Astrocyte (in vitro differentiated cells and primary cell): ENCODE measurements at regions not wholly inside any gene's neighbourhood (a gene's known extent, or its start where the extent isn't known, plus 50 kb on each side); places are given as distances from the start of the nearest gene placed in this dataset.
A peak's percentile ranks its signal among the peaks of the same experiment; 100 is the strongest.

Experiments used
- DNase-seq: peaks from one replicate; pipeline ENCODE4 v3.0.0-alpha.2; 2010; ENCODE audit warnings: low read depth
- FAIRE-seq: peaks from 2 replicates; lab custom pipeline; 2011; peaks lifted over from hg19 to GRCh38; lab: Jason Lieb, UNC
- H2AFZ ChIP-seq: 2 replicates; pipeline ENCODE4 v1.6.0; 2012; ENCODE audit warnings: low read depth, low read length, inconsistent platforms
- H3K27ac ChIP-seq: 2 replicates; pipeline ENCODE4 v1.5.1; 2011; ENCODE audit warnings: low read depth, low read length, inconsistent platforms
- H3K27me3 ChIP-seq: 2 replicates; pipeline ENCODE4 v1.6.0; 2011; ENCODE audit warnings: low read length, inconsistent platforms; ENCODE audit not compliant: insufficient read depth
- H3K36me3 ChIP-seq: 2 replicates; pipeline ENCODE4 v1.5.1; 2011; ENCODE audit warnings: low read length, inconsistent platforms; ENCODE audit not compliant: insufficient read depth
- H3K4me1 ChIP-seq: 2 replicates; pipeline ENCODE4 v1.5.1; 2011; ENCODE audit warnings: low read length, inconsistent platforms; ENCODE audit not compliant: insufficient read depth
- H3K4me2 ChIP-seq: 2 replicates; pipeline ENCODE4 v1.6.0; 2012; ENCODE audit warnings: low read length, inconsistent platforms
- H3K4me3 ChIP-seq: 2 replicates; pipeline ENCODE4 v1.5.1; 2011; ENCODE audit warnings: low read depth, mild to moderate bottlenecking, low read length, inconsistent platforms; ENCODE audit not compliant: insufficient read depth
- H3K79me2 ChIP-seq: 2 replicates; pipeline ENCODE4 v1.6.0; 2012; ENCODE audit warnings: mild to moderate bottlenecking, low read length, inconsistent platforms; ENCODE audit not compliant: insufficient read depth
- H3K9ac ChIP-seq: 2 replicates; pipeline ENCODE4 v1.6.0; 2012; ENCODE audit warnings: mild to moderate bottlenecking, low read length, inconsistent platforms
- H3K9me3 ChIP-seq: 2 replicates; pipeline ENCODE4 v1.5.1; 2012; ENCODE audit warnings: low read depth, mild to moderate bottlenecking, low read length, inconsistent platforms; ENCODE audit not compliant: insufficient read depth
- H4K20me1 ChIP-seq: 2 replicates; pipeline ENCODE4 v1.6.0; 2012; ENCODE audit warnings: low read length, inconsistent platforms; ENCODE audit not compliant: insufficient read depth
- H3K27ac Mint-ChIP-seq: one replicate; pipeline ENCODE4 v1.8.0; 2021; ENCODE audit warnings: mild to moderate bottlenecking, mixed read lengths; ENCODE audit not compliant: unreplicated experiment
- H3K27me3 Mint-ChIP-seq: one replicate; pipeline ENCODE4 v1.8.0; 2021; ENCODE audit warnings: low read depth, mixed read lengths; ENCODE audit not compliant: unreplicated experiment
- H3K36me3 Mint-ChIP-seq: one replicate; pipeline ENCODE4 v1.8.0; 2021; ENCODE audit warnings: low read depth, mixed read lengths; ENCODE audit not compliant: unreplicated experiment
- H3K4me1 Mint-ChIP-seq: one replicate; pipeline ENCODE4 v1.8.0; 2021; ENCODE audit warnings: low read depth, mixed read lengths; ENCODE audit not compliant: unreplicated experiment
- H3K4me3 Mint-ChIP-seq: one replicate; pipeline ENCODE4 v1.8.0; 2021; ENCODE audit warnings: mild to moderate bottlenecking, moderate library complexity, mixed read lengths; ENCODE audit not compliant: unreplicated experiment
- H3K9me3 Mint-ChIP-seq: one replicate; pipeline ENCODE4 v1.8.0; 2021; ENCODE audit warnings: mild to moderate bottlenecking, mixed read lengths; ENCODE audit not compliant: unreplicated experiment
- EZH2 ChIP-seq: IDR thresholded peaks from 2 replicates; pipeline ENCODE4 v1.6.1; 2012; ENCODE audit warnings: mild to moderate bottlenecking, low read length, inconsistent platforms; ENCODE audit not compliant: insufficient read depth
- TF ChIP-seq, protein P1 (sequence below): IDR thresholded peaks from 2 replicates; pipeline ENCODE4 v1.5.1; 2011; ENCODE audit warnings: low read depth, mild to moderate bottlenecking, inconsistent platforms, low read length, moderate library complexity; ENCODE audit not compliant: insufficient read depth

DNA sequence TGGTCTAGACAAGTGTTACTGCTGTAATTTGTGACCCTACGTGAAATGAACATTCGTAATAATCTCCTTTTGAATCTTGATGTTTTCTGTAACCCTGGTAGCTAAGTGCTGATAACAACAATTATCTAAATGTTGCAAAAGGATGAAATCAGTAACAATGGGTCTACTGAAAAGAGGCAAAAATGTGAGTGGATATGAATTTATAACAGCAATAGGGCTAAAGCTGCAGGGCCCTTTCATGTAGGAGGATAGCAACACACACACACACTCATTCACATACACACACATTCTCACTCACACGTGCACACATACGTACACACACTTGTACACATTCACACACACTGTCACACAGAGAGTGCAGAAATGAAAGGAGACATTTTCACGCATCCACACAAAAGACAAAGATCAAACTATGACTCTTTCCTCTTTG is 200.8 kb upstream of the NEBL start:
- Histone ChIP-seq H3K36me3 (no peaks in the 10 kb centered on the region), H4K20me1 (no peaks in the 10 kb centered on the region), H3K27me3 (no peaks in the 10 kb centered on the region), H3K27ac (no peak overlapping the region), H3K4me3 (no peak overlapping the region), H3K4me1 (peaks cover 22% of the 10 kb centered on the region), H3K9me3 (no peaks in the 10 kb centered on the region), H3K79me2 (no peaks in the 10 kb centered on the region), H2AFZ (no peak overlapping the region), H3K4me2 (no peak overlapping the region), H3K9ac (no peak overlapping the region)
- FAIRE-seq = no peak
- TF ChIP-seq, protein P1, sequence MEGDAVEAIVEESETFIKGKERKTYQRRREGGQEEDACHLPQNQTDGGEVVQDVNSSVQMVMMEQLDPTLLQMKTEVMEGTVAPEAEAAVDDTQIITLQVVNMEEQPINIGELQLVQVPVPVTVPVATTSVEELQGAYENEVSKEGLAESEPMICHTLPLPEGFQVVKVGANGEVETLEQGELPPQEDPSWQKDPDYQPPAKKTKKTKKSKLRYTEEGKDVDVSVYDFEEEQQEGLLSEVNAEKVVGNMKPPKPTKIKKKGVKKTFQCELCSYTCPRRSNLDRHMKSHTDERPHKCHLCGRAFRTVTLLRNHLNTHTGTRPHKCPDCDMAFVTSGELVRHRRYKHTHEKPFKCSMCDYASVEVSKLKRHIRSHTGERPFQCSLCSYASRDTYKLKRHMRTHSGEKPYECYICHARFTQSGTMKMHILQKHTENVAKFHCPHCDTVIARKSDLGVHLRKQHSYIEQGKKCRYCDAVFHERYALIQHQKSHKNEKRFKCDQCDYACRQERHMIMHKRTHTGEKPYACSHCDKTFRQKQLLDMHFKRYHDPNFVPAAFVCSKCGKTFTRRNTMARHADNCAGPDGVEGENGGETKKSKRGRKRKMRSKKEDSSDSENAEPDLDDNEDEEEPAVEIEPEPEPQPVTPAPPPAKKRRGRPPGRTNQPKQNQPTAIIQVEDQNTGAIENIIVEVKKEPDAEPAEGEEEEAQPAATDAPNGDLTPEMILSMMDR = no peak
- no peak for TF ChIP-seq EZH2
- DNase-seq = no peak
- H3K9me3 Mint-ChIP-seq = no peaks in the 10 kb centered on the region
- H3K4me3 Mint-ChIP-seq = no peak overlapping the region
- peak overlapping the region; percentile 44 for H3K27ac Mint-ChIP-seq
- H3K36me3 Mint-ChIP-seq = no peaks in the 10 kb centered on the region
- no peaks in the 10 kb centered on the region for H3K27me3 Mint-ChIP-seq
- peaks cover 10% of the 10 kb centered on the region for H3K4me1 Mint-ChIP-seq

DNA sequence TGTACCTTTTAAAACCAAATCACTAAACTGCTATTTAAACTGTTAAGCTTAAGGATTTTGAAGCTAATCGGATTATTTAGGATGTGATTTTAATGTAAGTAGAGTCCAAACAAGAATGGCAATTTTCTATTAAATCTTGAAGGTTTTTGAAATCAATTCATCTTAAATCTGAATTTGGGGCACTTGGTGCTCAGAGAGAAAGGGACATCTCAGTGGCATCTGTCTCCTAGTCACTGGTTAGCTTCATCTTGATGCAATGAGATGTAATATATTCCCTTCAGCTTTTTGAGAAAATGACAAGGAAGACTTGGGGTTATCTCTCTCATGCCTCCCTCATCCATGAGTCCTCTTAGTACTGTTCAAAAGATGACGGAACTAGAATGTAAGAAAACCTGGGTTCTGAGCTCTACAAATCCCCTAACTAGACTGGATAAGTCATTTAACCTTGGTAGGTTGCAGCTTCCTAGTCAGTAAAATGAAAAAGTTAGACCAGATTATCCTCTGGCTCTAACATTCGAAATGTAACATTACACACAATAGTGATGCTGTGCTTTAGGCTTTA is 198.5 kb upstream of the NEBL start:
- Mint-ChIP-seq H3K4me3 (no peak overlapping the region), H3K4me1 (peaks cover 6% of the 10 kb centered on the region), H3K27ac (no peak overlapping the region), H3K36me3 (no peaks in the 10 kb centered on the region), H3K9me3 (no peaks in the 10 kb centered on the region), H3K27me3 (no peaks in the 10 kb centered on the region)
- no peaks in the 10 kb centered on the region for H3K27me3 ChIP-seq
- DNase-seq (no peak), FAIRE-seq (no peak)
- H3K4me1 ChIP-seq = peaks cover 12% of the 10 kb centered on the region
- H3K4me2 ChIP-seq = no peak overlapping the region
- H3K4me3 ChIP-seq = no peak overlapping the region
- H3K9me3 ChIP-seq = no peaks in the 10 kb centered on the region
- no peaks in the 10 kb centered on the region for H3K79me2 ChIP-seq
- no peak overlapping the region for H3K9ac ChIP-seq
- H2AFZ ChIP-seq = no peak overlapping the region
- no peak for TF ChIP-seq EZH2
- TF ChIP-seq, protein P1 = no peak
- no peaks in the 10 kb centered on the region for H4K20me1 ChIP-seq
- H3K27ac ChIP-seq = no peak overlapping the region
- H3K36me3 ChIP-seq = no peaks in the 10 kb centered on the region

DNA sequence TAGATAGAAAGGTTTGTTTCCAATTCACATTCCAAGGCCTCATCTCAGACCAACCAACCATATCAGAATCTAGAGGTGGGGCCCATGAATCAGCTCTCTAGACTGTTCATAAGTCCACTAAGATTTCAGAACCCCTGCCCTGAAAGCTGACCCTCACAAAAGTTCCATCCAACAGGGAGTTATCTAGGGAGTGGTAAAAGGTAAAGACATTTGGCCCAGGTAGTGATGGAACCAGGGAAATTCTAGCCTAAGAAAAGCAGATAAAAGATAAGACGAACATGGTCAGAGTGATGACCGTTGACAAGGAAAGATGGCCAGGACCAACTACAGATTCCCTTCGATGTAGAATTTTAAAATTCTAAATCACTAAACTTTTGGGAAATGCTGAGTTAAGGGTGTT is 198.0 kb upstream of the NEBL start:
- no peak overlapping the region for H3K27ac ChIP-seq
- H3K4me2 ChIP-seq = no peak overlapping the region
- TF ChIP-seq, protein P1 = no peak
- TF ChIP-seq EZH2 = no peak
- H3K36me3 ChIP-seq = no peaks in the 10 kb centered on the region
- H3K4me1 ChIP-seq = peaks cover 7% of the 10 kb centered on the region
- H3K27me3 Mint-ChIP-seq = no peaks in the 10 kb centered on the region
- no peak overlapping the region for H3K27ac Mint-ChIP-seq
- no peaks in the 10 kb centered on the region for H3K36me3 Mint-ChIP-seq
- H4K20me1 ChIP-seq = no peaks in the 10 kb centered on the region
- H3K4me3 Mint-ChIP-seq = no peak overlapping the region
- H3K9ac ChIP-seq = no peak overlapping the region
- no peaks in the 10 kb centered on the region for H3K9me3 Mint-ChIP-seq
- H3K4me3 ChIP-seq = no peak overlapping the region
- H3K79me2 ChIP-seq = no peaks in the 10 kb centered on the region
- peaks cover 5% of the 10 kb centered on the region for H3K4me1 Mint-ChIP-seq
- H3K27me3 ChIP-seq = no peaks in the 10 kb centered on the region
- no peak for FAIRE-seq
- H2AFZ ChIP-seq = no peak overlapping the region
- DNase-seq = no peak
- H3K9me3 ChIP-seq = no peaks in the 10 kb centered on the region
